ENCODE measurements at regions not wholly inside any gene's neighbourhood (a gene's known extent, or its start where the extent isn't known, plus 50 kb on each side); places are given as distances from the start of the nearest gene placed in this dataset.

GRCh38 chr13:91178099-91178498 is 169.4 kb upstream of the MIR17HG start:
- no peak for DNase-seq

- no peak for DNase-seq
Observed at GRCh38 chr13:91181892-91182291, 165.6 kb upstream of the MIR17HG start.

GRCh38 chr13:91184244-91184926 is 163.1 kb upstream of the MIR17HG start:
- DNase-seq: no peak

- no peak for DNase-seq
Observed at GRCh38 chr13:91185294-91185863, 162.1 kb upstream of the MIR17HG start.

- no peak for DNase-seq
Observed at GRCh38 chr13:91187522-91187921, 160.0 kb upstream of the MIR17HG start.

- no peak for DNase-seq
Observed at GRCh38 chr13:91189506-91189905, 158.0 kb upstream of the MIR17HG start.

- no peak for DNase-seq
Observed at GRCh38 chr13:91193358-91193757, 154.1 kb upstream of the MIR17HG start.

GRCh38 chr13:91195789-91196188 is 151.7 kb upstream of the MIR17HG start:
- DNase-seq: no peak

GRCh38 chr13:91196958-91197357 is 150.5 kb upstream of the MIR17HG start:
- DNase-seq: no peak

- no peak for DNase-seq
Observed at GRCh38 chr13:91199866-91200265, 147.6 kb upstream of the MIR17HG start.

- no peak for DNase-seq
Observed at GRCh38 chr13:91200486-91200885, 147.0 kb upstream of the MIR17HG start.

GRCh38 chr13:91203430-91203829 is 144.1 kb upstream of the MIR17HG start:
- no peak for DNase-seq

- no peak for DNase-seq
Observed at GRCh38 chr13:91207261-91207660, 140.2 kb upstream of the MIR17HG start.

- no peak for DNase-seq
Observed at GRCh38 chr13:91211510-91211909, 136.0 kb upstream of the MIR17HG start.

- no peak for DNase-seq
Observed at GRCh38 chr13:91212231-91212630, 135.3 kb upstream of the MIR17HG start.

- DNase-seq: no peak
Observed at GRCh38 chr13:91214031-91214430, 133.5 kb upstream of the MIR17HG start.

GRCh38 chr13:91216928-91217700 is 130.4 kb upstream of the MIR17HG start:
- DNase-seq: no peak

- no peak for DNase-seq
Observed at GRCh38 chr13:91219201-91219600, 128.3 kb upstream of the MIR17HG start.

GRCh38 chr13:91220872-91221271 is 126.6 kb upstream of the MIR17HG start:
- no peak for DNase-seq

- no peak for DNase-seq
Observed at GRCh38 chr13:91228108-91228507, 119.4 kb upstream of the MIR17HG start.

- DNase-seq: no peak
Observed at GRCh38 chr13:91228940-91229339, 118.5 kb upstream of the MIR17HG start.

- no peak for DNase-seq
Observed at GRCh38 chr13:91232716-91233115, 114.8 kb upstream of the MIR17HG start.

GRCh38 chr13:91233291-91233690 is 114.2 kb upstream of the MIR17HG start:
- DNase-seq: no peak

- no peak for DNase-seq
Observed at GRCh38 chr13:91236182-91236581, 111.3 kb upstream of the MIR17HG start.
